Heart left ventricle (tissue), 13 donors: ENCODE measurements at regions not wholly inside any gene's neighbourhood (a gene's known extent, or its start where the extent isn't known, plus 50 kb on each side); places are given as distances from the start of the nearest gene placed in this dataset.

ENCODE experiments used
- CTCF ChIP-seq, 12 donors: fragments of 200-600 bp; sonication (generic) in 4 of 12; IDR thresholded peaks; one replicate each; pipeline versions ENCODE4 v1.5.0 to v1.8.0; 2018 to 2022; ENCODE audit warnings: antibody characterized with exemption in 12 of 12, mild to moderate bottlenecking in 5 of 12
- POLR2A ChIP-seq, 2 donors: fragments of 450-650 bp; IDR thresholded peaks; one replicate each; pipeline ENCODE4 v1.6.1; 2017; ENCODE audit warnings: antibody characterized with exemption in 2 of 2, mild to moderate bottlenecking in 2 of 2, moderate library complexity in 2 of 2
- donor health status: ischemic (EF 13 %, LVEDD 7.1; RV severe dilation, severe dysfunction).
- donor health status: DM: no; HTN: yes; CAD: no.
- donor health status: DM: no; HTN: no; CAD: no.
- donor health status: ischemic (EF 25% LVEDD 6.9; RV normal size, moderate dysfunction).
- donor health status: ischemic (EF 25% LVEDD 5.7; RV mildly dilated, moderate dysfunction).
- donor health status: ischemic (EF 35%, LVEDD 5.7; RV mildly dilated, moderate dysfunction).
- donor health status: nonischemic (EF 11% LVEDD 7.7; RV severe dilation, severe dysfunction).
- donor health status: DM: yes; HTN: yes; CAD: no.
- donor health status: PGD.
- donor health status: ischemic (EF 29% LVEDD 5.4; RV normal size, mild dysfunction).
- donor health status: nonischemic (EF 23%, LVEDD 6.1; RV moderate dilation, normal function).

GRCh38 chr2:40754912-40755311 lies 303.0 kb upstream of the SLC8A1 start:
- TF ChIP-seq CTCF (IDR thresholded peaks at IDR 0.05) (no peak), POLR2A (IDR thresholded peaks at IDR 0.05) (no peak)
